Upper lobe of left lung (tissue), 4 donors: ENCODE measurements at regions not wholly inside any gene's neighbourhood (a gene's known extent, or its start where the extent isn't known, plus 50 kb on each side); places are given as distances from the start of the nearest gene placed in this dataset.

ENCODE experiments used
- POLR2A ChIP-seq, 4 donors: fragments of 450-650 bp; IDR thresholded peaks; one replicate each; pipeline ENCODE4 v1.5.1; 2016 to 2017; ENCODE audit warnings: antibody characterized with exemption in 4 of 4, mild to moderate bottlenecking in 2 of 4
- POLR2AphosphoS5 ChIP-seq, 2 donors: sonication (generic); formaldehyde crosslinking; IDR thresholded peaks; one replicate each; pipeline ENCODE4 v1.5.1; 2017; ENCODE audit warnings: antibody characterized with exemption in 2 of 2
- TF ChIP-seq, protein P1 (sequence below), 6 experiments: fragments of 450-650 bp in 4 of 6; fragments of 200-600 bp in 2 of 6; sonication (generic) in 2 of 6; IDR thresholded peaks; one replicate each; pipeline ENCODE4 v1.5.1; 2016 to 2019; ENCODE audit warnings: antibody characterized with exemption in 6 of 6

DNA sequence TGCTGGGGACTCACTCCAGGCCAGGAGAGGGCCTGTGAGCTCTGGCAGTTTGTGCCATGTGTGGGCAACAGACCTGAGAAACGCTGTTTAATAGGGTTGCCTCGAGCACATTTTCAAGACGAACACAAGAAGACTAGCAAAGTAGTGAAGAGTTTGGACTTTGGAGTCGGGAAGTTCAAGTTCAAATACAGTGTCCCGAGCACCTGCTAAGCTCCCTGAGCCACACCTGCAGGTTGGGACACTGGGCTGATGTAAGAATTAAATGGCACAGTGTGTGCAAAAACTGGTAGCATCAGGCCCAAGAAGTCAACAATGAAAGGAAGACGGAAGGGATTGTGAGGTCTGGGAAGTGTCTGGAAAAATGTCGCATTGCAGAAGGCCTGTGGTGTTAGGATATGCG, 112.8 kb upstream of the PABPC3 start:
- TF ChIP-seq, protein P1, sequence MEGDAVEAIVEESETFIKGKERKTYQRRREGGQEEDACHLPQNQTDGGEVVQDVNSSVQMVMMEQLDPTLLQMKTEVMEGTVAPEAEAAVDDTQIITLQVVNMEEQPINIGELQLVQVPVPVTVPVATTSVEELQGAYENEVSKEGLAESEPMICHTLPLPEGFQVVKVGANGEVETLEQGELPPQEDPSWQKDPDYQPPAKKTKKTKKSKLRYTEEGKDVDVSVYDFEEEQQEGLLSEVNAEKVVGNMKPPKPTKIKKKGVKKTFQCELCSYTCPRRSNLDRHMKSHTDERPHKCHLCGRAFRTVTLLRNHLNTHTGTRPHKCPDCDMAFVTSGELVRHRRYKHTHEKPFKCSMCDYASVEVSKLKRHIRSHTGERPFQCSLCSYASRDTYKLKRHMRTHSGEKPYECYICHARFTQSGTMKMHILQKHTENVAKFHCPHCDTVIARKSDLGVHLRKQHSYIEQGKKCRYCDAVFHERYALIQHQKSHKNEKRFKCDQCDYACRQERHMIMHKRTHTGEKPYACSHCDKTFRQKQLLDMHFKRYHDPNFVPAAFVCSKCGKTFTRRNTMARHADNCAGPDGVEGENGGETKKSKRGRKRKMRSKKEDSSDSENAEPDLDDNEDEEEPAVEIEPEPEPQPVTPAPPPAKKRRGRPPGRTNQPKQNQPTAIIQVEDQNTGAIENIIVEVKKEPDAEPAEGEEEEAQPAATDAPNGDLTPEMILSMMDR (IDR thresholded peaks at IDR 0.05) = no peak
- TF ChIP-seq POLR2AphosphoS5 (IDR thresholded peaks at IDR 0.05) (no peak), POLR2A (IDR thresholded peaks at IDR 0.05) (no peak)
